Choroid plexus epithelial cell (primary cell): ENCODE measurements at regions not wholly inside any gene's neighbourhood (a gene's known extent, or its start where the extent isn't known, plus 50 kb on each side); places are given as distances from the start of the nearest gene placed in this dataset.

ENCODE experiments used
- DNase-seq: peaks from one replicate; pipeline ENCODE4 v3.0.0-alpha.2; 2010; ENCODE audit warnings: low read depth
- H3K4me3 ChIP-seq: 2 replicates; pipeline ENCODE4 v1.5.1; 2011; ENCODE audit warnings: low read depth, mild to moderate bottlenecking, control low read depth, low read length, moderate library complexity
- CTCF ChIP-seq: conservative IDR thresholded peaks from 2 replicates; pipeline ENCODE4 v1.5.1; 2011; ENCODE audit warnings: low read depth, mild to moderate bottlenecking, control low read depth, inconsistent platforms, low read length, moderate library complexity

GRCh38 chr4:59249110-59249509, 1951.0 kb upstream of the ADGRL3 start:
- no peak overlapping the region for H3K4me3 ChIP-seq
- TF ChIP-seq CTCF = no peak
- no peak for DNase-seq

GRCh38 chr4:59258002-59258401, 1942.1 kb upstream of the ADGRL3 start:
- no peak overlapping the region for H3K4me3 ChIP-seq
- no peak for TF ChIP-seq CTCF
- DNase-seq = no peak

GRCh38 chr4:59307609-59308008, 1892.5 kb upstream of the ADGRL3 start:
- no peak for DNase-seq
- TF ChIP-seq CTCF = no peak
- H3K4me3 ChIP-seq = no peak overlapping the region

GRCh38 chr4:59314637-59315036, 1885.5 kb upstream of the ADGRL3 start:
- no peak for DNase-seq
- no peak overlapping the region for H3K4me3 ChIP-seq
- no peak for TF ChIP-seq CTCF

- no peak for TF ChIP-seq CTCF
- H3K4me3 ChIP-seq = no peak overlapping the region
- DNase-seq = no peak
Measured at GRCh38 chr4:59339631-59340030, 1860.5 kb upstream of the ADGRL3 start.

GRCh38 chr4:59341506-59341905, 1858.6 kb upstream of the ADGRL3 start:
- no peak overlapping the region for H3K4me3 ChIP-seq
- no peak for DNase-seq
- TF ChIP-seq CTCF = no peak

GRCh38 chr4:59348949-59349348, 1851.2 kb upstream of the ADGRL3 start:
- no peak for DNase-seq
- no peak for TF ChIP-seq CTCF

More at GRCh38 chr4:59348949-59349348, 1851.2 kb upstream of the ADGRL3 start:
- no peak overlapping the region for H3K4me3 ChIP-seq
